BLaER1 treated with 17β-estradiol and CSF1 and Interleukin-3, amounts not matched to agents 10 nM and 100 nM (cell line): ENCODE measurements at regions not wholly inside any gene's neighbourhood (a gene's known extent, or its start where the extent isn't known, plus 50 kb on each side); places are given as distances from the start of the nearest gene placed in this dataset.

Source experiments
- H3K27ac ChIP-seq, 11 experiments: shearing (Covaris generic); formaldehyde crosslinking; 2 replicates each; pipeline ENCODE4 v1.8.1; 2022
- H3K27me3 ChIP-seq, 11 experiments: shearing (Covaris generic); formaldehyde crosslinking; 2 replicates each; pipeline ENCODE4 v1.8.1; 2022
- H3K36me3 ChIP-seq, 11 experiments: shearing (Covaris generic); formaldehyde crosslinking; 2 replicates each; pipeline ENCODE4 v1.8.1; 2022
- H3K4me1 ChIP-seq, 10 experiments: shearing (Covaris generic); formaldehyde crosslinking; 2 replicates each; pipeline ENCODE4 v1.8.1; 2022
- H3K4me2 ChIP-seq, 11 experiments: shearing (Covaris generic); formaldehyde crosslinking; 2 replicates each; pipeline ENCODE4 v1.8.1; 2022
- H3K4me3 ChIP-seq, 10 experiments: shearing (Covaris generic); formaldehyde crosslinking; 2 replicates each; pipeline ENCODE4 v1.8.1; 2022
- H3K9ac ChIP-seq, 11 experiments: shearing (Covaris generic); formaldehyde crosslinking; 2 replicates each; pipeline ENCODE4 v1.8.1; 2022
- H3K9me3 ChIP-seq, 11 experiments: shearing (Covaris generic); formaldehyde crosslinking; replicated peaks in 1 of 11; 2 replicates each; pipeline ENCODE4 v1.8.1; 2022
- H4K20me1 ChIP-seq, 11 experiments: shearing (Covaris generic); formaldehyde crosslinking; 2 replicates each; pipeline ENCODE4 v1.8.1; 2022
- Cebpa-rat ChIP-seq, 11 experiments: shearing (Covaris generic); IDR thresholded peaks; 2 replicates each; pipeline ENCODE4 v1.8.1; 2022

GRCh38 chr4:125961626-125962025 lies 646.9 kb downstream of the FAT4 start:
- Histone ChIP-seq H3K4me1 (no peaks in the 10 kb centered on the region), H3K9me3 (no peaks in the 10 kb centered on the region; a peak in 1 of 22 replicates), H3K4me3 (no peak overlapping the region), H3K4me2 (no peak overlapping the region), H3K36me3 (no peaks in the 10 kb centered on the region), H3K27ac (no peak overlapping the region), H3K27me3 (no peaks in the 10 kb centered on the region), H4K20me1 (no peaks in the 10 kb centered on the region), H3K9ac (no peak overlapping the region)
- TF ChIP-seq Cebpa-rat (IDR thresholded peaks at IDR 0.05), result no peak

GRCh38 chr4:125975861-125976397 lies 661.2 kb downstream of the FAT4 start:
- no peak overlapping the region for H3K4me2 ChIP-seq
- no peak overlapping the region for H3K9ac ChIP-seq
- no peaks in the 10 kb centered on the region for H3K36me3 ChIP-seq
- H3K9me3 ChIP-seq, result peaks cover under 1 to 4% (median 2%) of the 10 kb centered on the region in 11 experiments; a peak in 18 of 22 replicates
- no peaks in the 10 kb centered on the region for H3K4me1 ChIP-seq
- TF ChIP-seq Cebpa-rat (IDR thresholded peaks at IDR 0.05), result no peak
- no peak overlapping the region for H3K27ac ChIP-seq
- no peaks in the 10 kb centered on the region for H4K20me1 ChIP-seq
- H3K4me3 ChIP-seq, result no peak overlapping the region
- no peaks in the 10 kb centered on the region for H3K27me3 ChIP-seq

- H3K9ac ChIP-seq, result no peak overlapping the region
- no peak overlapping the region for H3K27ac ChIP-seq
- no peaks in the 10 kb centered on the region for H4K20me1 ChIP-seq
- TF ChIP-seq Cebpa-rat (IDR thresholded peaks at IDR 0.05), result 0 out of 22 replicates have a peak, but pooled peaks of 1 of the 11 experiments have one; percentile 16
- no peaks in the 10 kb centered on the region for H3K36me3 ChIP-seq
- no peak overlapping the region for H3K4me3 ChIP-seq
- H3K4me2 ChIP-seq, result no peak overlapping the region
- no peaks in the 10 kb centered on the region for H3K27me3 ChIP-seq
- H3K4me1 ChIP-seq, result no peaks in the 10 kb centered on the region
- no peaks in the 10 kb centered on the region for H3K9me3 ChIP-seq
Measured at GRCh38 chr4:125979950-125980349, 665.2 kb downstream of the FAT4 start.

GRCh38 chr4:125983168-125983567 lies 668.4 kb downstream of the FAT4 start:
- Histone ChIP-seq H3K36me3 (no peaks in the 10 kb centered on the region), H3K9ac (no peak overlapping the region), H4K20me1 (no peaks in the 10 kb centered on the region), H3K9me3 (no peaks in the 10 kb centered on the region), H3K4me3 (no peak overlapping the region), H3K27me3 (no peaks in the 10 kb centered on the region), H3K4me2 (no peak overlapping the region), H3K27ac (no peak overlapping the region), H3K4me1 (peaks cover 0 to 7% (median 0%) of the 10 kb centered on the region in 10 experiments; a peak in 4 of 20 replicates)
- TF ChIP-seq Cebpa-rat (IDR thresholded peaks at IDR 0.05), result no peak

- peaks cover 0 to 7% (median 0%) of the 10 kb centered on the region in 10 experiments; a peak in 4 of 20 replicates for H3K4me1 ChIP-seq
- H3K36me3 ChIP-seq, result no peaks in the 10 kb centered on the region
- H3K27me3 ChIP-seq, result no peaks in the 10 kb centered on the region
- no peaks in the 10 kb centered on the region; a peak in 1 of 22 replicates for H4K20me1 ChIP-seq
- peak overlapping the region in 4 of 11 experiments; percentile 10 to 57 (median 46); a peak in 4 of 22 replicates for H3K4me2 ChIP-seq
- H3K4me3 ChIP-seq, result no peak overlapping the region
- no peak for TF ChIP-seq Cebpa-rat (IDR thresholded peaks at IDR 0.05)
- H3K27ac ChIP-seq, result peak overlapping the region in 2 of 11 experiments; percentile 23 to 53; a peak in 3 of 22 replicates
- no peaks in the 10 kb centered on the region for H3K9me3 ChIP-seq
- H3K9ac ChIP-seq, result 0 out of 22 replicates have a peak overlapping the region, but pooled peaks of 1 of the 11 experiments have one; percentile 9
Measured at GRCh38 chr4:125985856-125986255, 671.1 kb downstream of the FAT4 start.

GRCh38 chr4:125986307-125986706 lies 671.6 kb downstream of the FAT4 start:
- H3K4me2 ChIP-seq, result no peak overlapping the region
- no peak overlapping the region for H3K4me3 ChIP-seq
- no peaks in the 10 kb centered on the region; a peak in 1 of 22 replicates for H4K20me1 ChIP-seq
- no peaks in the 10 kb centered on the region for H3K36me3 ChIP-seq
- no peak for TF ChIP-seq Cebpa-rat (IDR thresholded peaks at IDR 0.05)
- H3K9ac ChIP-seq, result no peak overlapping the region
- H3K27ac ChIP-seq, result no peak overlapping the region
- peaks cover 0 to 7% (median 0%) of the 10 kb centered on the region in 10 experiments; a peak in 4 of 20 replicates for H3K4me1 ChIP-seq
- H3K27me3 ChIP-seq, result no peaks in the 10 kb centered on the region
- no peaks in the 10 kb centered on the region for H3K9me3 ChIP-seq

- no peak for TF ChIP-seq Cebpa-rat (IDR thresholded peaks at IDR 0.05)
- H3K9me3 ChIP-seq, result no peaks in the 10 kb centered on the region
- H3K27ac ChIP-seq, result no peak overlapping the region
- peaks cover 0 to 7% (median 0%) of the 10 kb centered on the region in 10 experiments; a peak in 4 of 20 replicates for H3K4me1 ChIP-seq
- no peak overlapping the region for H3K4me2 ChIP-seq
- no peaks in the 10 kb centered on the region for H3K27me3 ChIP-seq
- no peak overlapping the region for H3K4me3 ChIP-seq
- H3K36me3 ChIP-seq, result no peaks in the 10 kb centered on the region
- no peaks in the 10 kb centered on the region; a peak in 1 of 22 replicates for H4K20me1 ChIP-seq
- no peak overlapping the region for H3K9ac ChIP-seq
Measured at GRCh38 chr4:125988464-125988863, 673.7 kb downstream of the FAT4 start.

GRCh38 chr4:125991398-125991797 lies 676.6 kb downstream of the FAT4 start:
- H3K27me3 ChIP-seq, result no peaks in the 10 kb centered on the region
- H3K27ac ChIP-seq, result no peak overlapping the region
- TF ChIP-seq Cebpa-rat (IDR thresholded peaks at IDR 0.05), result no peak
- no peak overlapping the region for H3K4me3 ChIP-seq
- H4K20me1 ChIP-seq, result no peaks in the 10 kb centered on the region; a peak in 1 of 22 replicates
- no peak overlapping the region for H3K9ac ChIP-seq
- H3K4me1 ChIP-seq, result no peaks in the 10 kb centered on the region
- no peak overlapping the region for H3K4me2 ChIP-seq
- no peaks in the 10 kb centered on the region for H3K9me3 ChIP-seq
- no peaks in the 10 kb centered on the region for H3K36me3 ChIP-seq

GRCh38 chr4:125992891-125993290 lies 678.1 kb downstream of the FAT4 start:
- Histone ChIP-seq H3K9me3 (no peaks in the 10 kb centered on the region), H3K27me3 (no peaks in the 10 kb centered on the region), H3K4me2 (no peak overlapping the region), H3K4me1 (no peaks in the 10 kb centered on the region), H3K36me3 (no peaks in the 10 kb centered on the region), H3K9ac (no peak overlapping the region), H4K20me1 (no peaks in the 10 kb centered on the region; a peak in 1 of 22 replicates), H3K27ac (no peak overlapping the region), H3K4me3 (no peak overlapping the region)
- TF ChIP-seq Cebpa-rat (IDR thresholded peaks at IDR 0.05), result no peak

- Histone ChIP-seq H3K9ac (no peak overlapping the region), H3K27ac (no peak overlapping the region), H3K4me2 (no peak overlapping the region), H3K4me3 (no peak overlapping the region), H4K20me1 (no peaks in the 10 kb centered on the region; a peak in 1 of 22 replicates), H3K27me3 (no peaks in the 10 kb centered on the region), H3K9me3 (no peaks in the 10 kb centered on the region), H3K4me1 (no peaks in the 10 kb centered on the region), H3K36me3 (no peaks in the 10 kb centered on the region)
- no peak for TF ChIP-seq Cebpa-rat (IDR thresholded peaks at IDR 0.05)
Measured at GRCh38 chr4:125994024-125994423, 679.3 kb downstream of the FAT4 start.
